ENCODE measurements at regions not wholly inside any gene's neighbourhood (a gene's known extent, or its start where the extent isn't known, plus 50 kb on each side); places are given as distances from the start of the nearest gene placed in this dataset.

GRCh38 chr5:133846478-133847226 is 121.8 kb downstream of the C5orf15 start:
- no peak for TF ChIP-seq POLR2AphosphoS5 (IDR thresholded peaks at IDR 0.05)
- TF ChIP-seq CTCF (IDR thresholded peaks at IDR 0.05; ENCODE audit: poor library complexity, severe bottlenecking): no peak
- TF ChIP-seq, protein P1, sequence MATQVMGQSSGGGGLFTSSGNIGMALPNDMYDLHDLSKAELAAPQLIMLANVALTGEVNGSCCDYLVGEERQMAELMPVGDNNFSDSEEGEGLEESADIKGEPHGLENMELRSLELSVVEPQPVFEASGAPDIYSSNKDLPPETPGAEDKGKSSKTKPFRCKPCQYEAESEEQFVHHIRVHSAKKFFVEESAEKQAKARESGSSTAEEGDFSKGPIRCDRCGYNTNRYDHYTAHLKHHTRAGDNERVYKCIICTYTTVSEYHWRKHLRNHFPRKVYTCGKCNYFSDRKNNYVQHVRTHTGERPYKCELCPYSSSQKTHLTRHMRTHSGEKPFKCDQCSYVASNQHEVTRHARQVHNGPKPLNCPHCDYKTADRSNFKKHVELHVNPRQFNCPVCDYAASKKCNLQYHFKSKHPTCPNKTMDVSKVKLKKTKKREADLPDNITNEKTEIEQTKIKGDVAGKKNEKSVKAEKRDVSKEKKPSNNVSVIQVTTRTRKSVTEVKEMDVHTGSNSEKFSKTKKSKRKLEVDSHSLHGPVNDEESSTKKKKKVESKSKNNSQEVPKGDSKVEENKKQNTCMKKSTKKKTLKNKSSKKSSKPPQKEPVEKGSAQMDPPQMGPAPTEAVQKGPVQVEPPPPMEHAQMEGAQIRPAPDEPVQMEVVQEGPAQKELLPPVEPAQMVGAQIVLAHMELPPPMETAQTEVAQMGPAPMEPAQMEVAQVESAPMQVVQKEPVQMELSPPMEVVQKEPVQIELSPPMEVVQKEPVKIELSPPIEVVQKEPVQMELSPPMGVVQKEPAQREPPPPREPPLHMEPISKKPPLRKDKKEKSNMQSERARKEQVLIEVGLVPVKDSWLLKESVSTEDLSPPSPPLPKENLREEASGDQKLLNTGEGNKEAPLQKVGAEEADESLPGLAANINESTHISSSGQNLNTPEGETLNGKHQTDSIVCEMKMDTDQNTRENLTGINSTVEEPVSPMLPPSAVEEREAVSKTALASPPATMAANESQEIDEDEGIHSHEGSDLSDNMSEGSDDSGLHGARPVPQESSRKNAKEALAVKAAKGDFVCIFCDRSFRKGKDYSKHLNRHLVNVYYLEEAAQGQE (IDR thresholded peaks at IDR 0.05; ENCODE audit: borderline replicate concordance): no peak
- TF ChIP-seq EZH2 (IDR thresholded peaks at IDR 0.05; ENCODE audit: borderline replicate concordance, insufficient read depth, low read length, poor library complexity, severe bottlenecking): no peak
- TF ChIP-seq SMC3 (conservative IDR thresholded peaks at IDR 0.05; ENCODE audit: poor library complexity): no peak
- no peak for TF ChIP-seq TAF1 (IDR thresholded peaks at IDR 0.05; ENCODE audit: low read depth)

All from neural cell (in vitro differentiated cells).